ENCODE measurements at regions not wholly inside any gene's neighbourhood (a gene's known extent, or its start where the extent isn't known, plus 50 kb on each side); places are given as distances from the start of the nearest gene placed in this dataset.
"Not testable (repeated sequence)": the region's sequence is repeated elsewhere in the genome, so short reads cannot be mapped to it uniquely, and the experiment has no call there.

GRCh38 chr5:41995193-41995592, 70.1 kb downstream of the FBXO4 start:
- no peak overlapping the region for H3K4me3 ChIP-seq (ENCODE audit: low read length, poor library complexity, severe bottlenecking)
- H3K4me2 ChIP-seq (ENCODE audit: low read depth, low read length, poor library complexity, severe bottlenecking) = no peak overlapping the region
- no peaks in the 10 kb centered on the region for H3K36me3 ChIP-seq (ENCODE audit: insufficient read depth, low read length)
- H3K79me2 ChIP-seq (ENCODE audit: insufficient read depth, low read length) = no peaks in the 10 kb centered on the region
- H2AFZ ChIP-seq (ENCODE audit: low read length) = no peak overlapping the region
- no peaks in the 10 kb centered on the region for H3K9me2 ChIP-seq (replicated peaks; ENCODE audit: low read depth, low read length)
- H3K9me3 ChIP-seq (ENCODE audit: insufficient read depth, low read depth, low read length) = no peaks in the 10 kb centered on the region
- no peak overlapping the region for H3K9ac ChIP-seq (ENCODE audit: low read depth, low read length, poor library complexity, severe bottlenecking)
- H3K27me3 ChIP-seq (ENCODE audit: insufficient read depth, low read length, poor library complexity, severe bottlenecking) = no peaks in the 10 kb centered on the region
- H3K4me1 ChIP-seq (ENCODE audit: insufficient read depth, low read length, poor library complexity, severe bottlenecking) = no peaks in the 10 kb centered on the region
- H4K20me1 ChIP-seq (ENCODE audit: insufficient read depth, low read length, poor library complexity, severe bottlenecking) = no peaks in the 10 kb centered on the region
- H3F3A ChIP-seq (ENCODE audit: low read depth) = no peaks in the 10 kb centered on the region
- no peak for TF ChIP-seq EZH2phosphoT487 (IDR thresholded peaks at IDR 0.05; ENCODE audit: borderline replicate concordance)
- no peak for TF ChIP-seq CTCF (conservative IDR thresholded peaks at IDR 0.05; ENCODE audit: low read length)

GRCh38 chr5:42001673-42002072, 76.6 kb downstream of the FBXO4 start:
- H3K9me3 ChIP-seq (ENCODE audit: insufficient read depth, low read depth, low read length) = no peaks in the 10 kb centered on the region
- no peak overlapping the region for H3K4me3 ChIP-seq (ENCODE audit: low read length, poor library complexity, severe bottlenecking)
- no peaks in the 10 kb centered on the region for H3K79me2 ChIP-seq (ENCODE audit: insufficient read depth, low read length)
- H4K20me1 ChIP-seq (ENCODE audit: insufficient read depth, low read length, poor library complexity, severe bottlenecking) = no peaks in the 10 kb centered on the region
- no peaks in the 10 kb centered on the region for H3K27me3 ChIP-seq (ENCODE audit: insufficient read depth, low read length, poor library complexity, severe bottlenecking)
- H3K4me1 ChIP-seq (ENCODE audit: insufficient read depth, low read length, poor library complexity, severe bottlenecking) = no peaks in the 10 kb centered on the region
- H2AFZ ChIP-seq (ENCODE audit: low read length) = no peak overlapping the region
- H3K4me2 ChIP-seq (ENCODE audit: low read depth, low read length, poor library complexity, severe bottlenecking) = no peak overlapping the region
- H3K36me3 ChIP-seq (ENCODE audit: insufficient read depth, low read length) = no peaks in the 10 kb centered on the region
- H3K9me2 ChIP-seq (replicated peaks; ENCODE audit: low read depth, low read length) = no peaks in the 10 kb centered on the region
- no peak for TF ChIP-seq EZH2phosphoT487 (IDR thresholded peaks at IDR 0.05; ENCODE audit: borderline replicate concordance)
- TF ChIP-seq CTCF (conservative IDR thresholded peaks at IDR 0.05; ENCODE audit: low read length) = 0 out of 2 replicates have a peak, but pooled peaks have one; percentile 15
- H3K9ac ChIP-seq (ENCODE audit: low read depth, low read length, poor library complexity, severe bottlenecking) = no peak overlapping the region
- H3F3A ChIP-seq (ENCODE audit: low read depth) = no peaks in the 10 kb centered on the region

DNA sequence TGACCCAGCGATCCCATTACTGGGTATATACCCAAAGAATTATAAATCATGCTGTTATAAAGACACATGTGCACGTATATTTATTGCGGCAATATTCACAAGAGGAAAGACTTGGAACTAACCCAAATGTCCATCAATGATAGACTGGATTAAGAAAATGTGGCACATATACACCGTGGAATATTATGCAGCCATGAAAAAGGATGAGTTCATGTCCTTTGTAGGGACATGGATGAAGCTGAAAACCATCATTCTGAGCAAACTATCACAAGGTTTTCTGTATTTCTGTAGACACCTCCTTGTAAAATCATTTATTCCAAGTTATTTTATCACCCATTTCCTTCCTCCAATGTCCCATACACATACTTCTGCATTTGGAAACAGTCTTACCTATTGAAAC, 78.8 kb downstream of the FBXO4 start:
- not testable (repeated sequence) for H3K79me2 ChIP-seq (ENCODE audit: insufficient read depth, low read length); H3F3A ChIP-seq (ENCODE audit: low read depth); H3K36me3 ChIP-seq (ENCODE audit: insufficient read depth, low read length); H4K20me1 ChIP-seq (ENCODE audit: insufficient read depth, low read length, poor library complexity, severe bottlenecking); H3K27me3 ChIP-seq (ENCODE audit: insufficient read depth, low read length, poor library complexity, severe bottlenecking); H3K9ac ChIP-seq (ENCODE audit: low read depth, low read length, poor library complexity, severe bottlenecking); H3K4me2 ChIP-seq (ENCODE audit: low read depth, low read length, poor library complexity, severe bottlenecking); H3K9me3 ChIP-seq (ENCODE audit: insufficient read depth, low read depth, low read length); H3K4me1 ChIP-seq (ENCODE audit: insufficient read depth, low read length, poor library complexity, severe bottlenecking); H2AFZ ChIP-seq (ENCODE audit: low read length); H3K4me3 ChIP-seq (ENCODE audit: low read length, poor library complexity, severe bottlenecking); H3K9me2 ChIP-seq (replicated peaks; ENCODE audit: low read depth, low read length)

GRCh38 chr5:42005561-42006153, 80.6 kb downstream of the FBXO4 start:
- TF ChIP-seq EZH2phosphoT487 (IDR thresholded peaks at IDR 0.05; ENCODE audit: borderline replicate concordance) (no peak), CTCF (conservative IDR thresholded peaks at IDR 0.05; ENCODE audit: low read length) (peak; percentile 91)
- Histone ChIP-seq H3K4me1 (ENCODE audit: insufficient read depth, low read length, poor library complexity, severe bottlenecking) (no peaks in the 10 kb centered on the region), H3K27me3 (ENCODE audit: insufficient read depth, low read length, poor library complexity, severe bottlenecking) (no peaks in the 10 kb centered on the region), H3K4me3 (ENCODE audit: low read length, poor library complexity, severe bottlenecking) (no peak overlapping the region), H3K9me3 (ENCODE audit: insufficient read depth, low read depth, low read length) (no peaks in the 10 kb centered on the region), H3K79me2 (ENCODE audit: insufficient read depth, low read length) (no peaks in the 10 kb centered on the region), H3K4me2 (ENCODE audit: low read depth, low read length, poor library complexity, severe bottlenecking) (no peak overlapping the region), H3K36me3 (ENCODE audit: insufficient read depth, low read length) (no peaks in the 10 kb centered on the region), H3K9ac (ENCODE audit: low read depth, low read length, poor library complexity, severe bottlenecking) (no peak overlapping the region), H4K20me1 (ENCODE audit: insufficient read depth, low read length, poor library complexity, severe bottlenecking) (no peaks in the 10 kb centered on the region), H2AFZ (ENCODE audit: low read length) (no peak overlapping the region), H3K9me2 (replicated peaks; ENCODE audit: low read depth, low read length) (no peaks in the 10 kb centered on the region), H3F3A (ENCODE audit: low read depth) (no peaks in the 10 kb centered on the region)
